ENCODE measurements at regions not wholly inside any gene's neighbourhood (a gene's known extent, or its start where the extent isn't known, plus 50 kb on each side); places are given as distances from the start of the nearest gene placed in this dataset.

DNA sequence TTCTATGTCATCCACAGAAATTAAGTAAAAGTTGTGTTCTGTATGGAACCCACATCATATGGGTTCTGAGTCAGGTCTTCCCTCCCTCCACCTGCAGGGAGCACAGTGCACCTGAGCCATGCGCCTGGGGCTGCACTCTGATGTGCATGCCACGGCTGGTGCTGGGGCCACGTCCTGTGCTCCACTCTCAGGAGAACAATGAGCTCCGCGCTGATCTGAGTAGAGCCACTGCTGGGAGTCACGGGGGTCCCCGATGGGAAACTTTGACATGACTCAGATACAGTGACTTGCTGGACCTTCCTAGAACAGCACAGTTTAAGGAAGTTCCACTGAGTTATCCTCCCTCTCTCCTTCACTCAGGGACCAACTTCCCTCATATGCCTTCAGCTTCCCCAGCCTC is 683.4 kb downstream of the TMEM121 start:
- DNase-seq (ENCODE audit: low read depth, low spot score) = no peak
- no peaks in the 10 kb centered on the region for H3K36me3 ChIP-seq (ENCODE audit: insufficient read depth, insufficient read length, low read length)
- no peaks in the 10 kb centered on the region; the same call in 1 of the 2 replicates for H3K9me3 ChIP-seq (ENCODE audit: insufficient read depth, low read length)
- H3K27me3 ChIP-seq (ENCODE audit: insufficient read depth, insufficient read length) = peaks cover 78% of the 10 kb centered on the region
- H3K9ac ChIP-seq (ENCODE audit: insufficient read length, low read depth) = no peak overlapping the region
- no peaks in the 10 kb centered on the region for H3K4me1 ChIP-seq (ENCODE audit: insufficient read depth, insufficient read length)
- TF ChIP-seq YY1 (IDR thresholded peaks at IDR 0.05; ENCODE audit: insufficient read depth, insufficient read length) (no peak), ZNF274 (IDR thresholded peaks at IDR 0.05; ENCODE audit: low read depth, low read length) (no peak), SUZ12 (IDR thresholded peaks at IDR 0.05; ENCODE audit: extremely low read depth, insufficient read depth, insufficient read length) (no peak)
- no peak overlapping the region for H3K4me3 ChIP-seq (ENCODE audit: insufficient read length, low read depth)

DNA sequence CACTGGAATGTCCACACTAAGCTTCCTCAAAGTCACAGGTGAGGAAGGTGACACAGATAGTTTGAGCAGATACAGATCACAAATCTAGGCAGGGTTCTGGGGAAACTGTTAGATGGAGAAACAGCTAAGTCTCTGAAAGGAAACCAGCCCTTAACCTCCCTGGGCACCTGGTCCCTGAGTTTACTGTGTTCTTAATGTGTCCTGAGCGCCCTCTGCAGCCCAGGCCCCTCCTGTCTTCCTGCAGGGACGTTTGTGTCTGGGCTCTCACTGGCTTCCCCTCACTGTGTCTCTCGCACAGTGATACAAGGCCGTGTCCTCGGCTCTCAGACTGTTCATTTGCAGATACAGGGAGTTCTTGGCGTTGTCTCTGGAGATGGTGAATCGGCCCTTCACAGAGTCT is 684.3 kb downstream of the TMEM121 start:
- no peaks in the 10 kb centered on the region; the same call in 1 of the 2 replicates for H3K9me3 ChIP-seq (ENCODE audit: insufficient read depth, low read length)
- no peak for DNase-seq (ENCODE audit: low read depth, low spot score)
- no peak overlapping the region for H3K9ac ChIP-seq (ENCODE audit: insufficient read length, low read depth)
- no peak overlapping the region for H3K4me3 ChIP-seq (ENCODE audit: insufficient read length, low read depth)
- H3K27me3 ChIP-seq (ENCODE audit: insufficient read depth, insufficient read length) = peaks cover 77% of the 10 kb centered on the region
- no peak for TF ChIP-seq SUZ12 (IDR thresholded peaks at IDR 0.05; ENCODE audit: extremely low read depth, insufficient read depth, insufficient read length)
- no peak for TF ChIP-seq YY1 (IDR thresholded peaks at IDR 0.05; ENCODE audit: insufficient read depth, insufficient read length)
- TF ChIP-seq ZNF274 (IDR thresholded peaks at IDR 0.05; ENCODE audit: low read depth, low read length) = no peak
- H3K36me3 ChIP-seq (ENCODE audit: insufficient read depth, insufficient read length, low read length) = no peaks in the 10 kb centered on the region
- H3K4me1 ChIP-seq (ENCODE audit: insufficient read depth, insufficient read length) = no peaks in the 10 kb centered on the region

DNA sequence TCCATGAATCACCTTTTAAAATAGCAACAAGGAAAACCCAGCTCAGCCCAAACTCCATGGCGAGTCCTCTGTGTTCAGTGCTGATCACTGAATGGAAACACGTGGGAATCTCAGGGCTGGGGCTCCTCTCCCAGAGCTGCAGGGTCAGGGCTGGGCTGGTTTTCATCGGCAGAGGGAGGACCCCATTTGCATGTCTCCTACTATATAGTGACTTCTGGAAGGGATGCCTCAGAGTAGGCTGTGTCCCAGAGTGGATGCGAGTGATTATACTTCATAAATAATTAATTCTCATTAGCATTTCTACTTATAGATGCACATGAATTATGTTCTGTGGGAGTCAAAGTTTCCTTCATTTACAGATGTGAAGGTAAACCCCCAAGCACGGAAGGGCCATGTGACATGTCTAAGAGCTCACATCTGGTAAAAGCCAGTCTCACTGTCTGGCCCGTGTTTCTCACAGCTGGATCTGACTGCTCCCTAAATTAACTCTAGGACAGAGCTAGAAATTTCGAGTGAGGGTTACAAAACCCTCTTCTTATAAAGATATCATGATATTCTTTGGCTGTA is 685.0 kb downstream of the TMEM121 start:
- no peak overlapping the region for H3K9ac ChIP-seq (ENCODE audit: insufficient read length, low read depth)
- peaks cover 76% of the 10 kb centered on the region for H3K27me3 ChIP-seq (ENCODE audit: insufficient read depth, insufficient read length)
- no peaks in the 10 kb centered on the region for H3K36me3 ChIP-seq (ENCODE audit: insufficient read depth, insufficient read length, low read length)
- H3K9me3 ChIP-seq (ENCODE audit: insufficient read depth, low read length) = no peaks in the 10 kb centered on the region; the same call in 1 of the 2 replicates
- TF ChIP-seq SUZ12 (IDR thresholded peaks at IDR 0.05; ENCODE audit: extremely low read depth, insufficient read depth, insufficient read length) (no peak), ZNF274 (IDR thresholded peaks at IDR 0.05; ENCODE audit: low read depth, low read length) (no peak), YY1 (IDR thresholded peaks at IDR 0.05; ENCODE audit: insufficient read depth, insufficient read length) (no peak)
- DNase-seq (ENCODE audit: low read depth, low spot score) = no peak
- no peak overlapping the region for H3K4me3 ChIP-seq (ENCODE audit: insufficient read length, low read depth)
- H3K4me1 ChIP-seq (ENCODE audit: insufficient read depth, insufficient read length) = no peaks in the 10 kb centered on the region

DNA sequence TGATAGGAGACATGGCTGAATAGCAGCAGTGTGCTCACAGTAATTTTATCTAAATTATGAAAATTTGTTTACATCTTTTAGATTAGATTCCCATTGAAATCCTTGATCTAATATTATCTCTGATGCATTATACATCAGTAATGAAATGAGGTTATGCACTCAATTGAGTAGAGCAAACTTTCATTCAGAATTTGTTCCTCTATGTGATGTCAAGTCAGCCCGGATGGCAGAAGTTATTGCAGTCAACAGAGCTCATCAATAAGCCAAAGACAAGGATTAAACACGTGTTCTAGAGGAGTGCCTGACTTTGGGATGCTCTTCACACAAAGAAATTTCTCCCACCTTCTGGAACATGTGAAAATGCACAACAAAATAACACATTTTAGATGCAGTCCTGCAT is 688.8 kb downstream of the TMEM121 start:
- no peaks in the 10 kb centered on the region for H3K4me1 ChIP-seq (ENCODE audit: insufficient read depth, insufficient read length)
- H3K36me3 ChIP-seq (ENCODE audit: insufficient read depth, insufficient read length, low read length) = no peaks in the 10 kb centered on the region
- peaks cover 75% of the 10 kb centered on the region for H3K27me3 ChIP-seq (ENCODE audit: insufficient read depth, insufficient read length)
- no peak overlapping the region for H3K4me3 ChIP-seq (ENCODE audit: insufficient read length, low read depth)
- no peak for DNase-seq (ENCODE audit: low read depth, low spot score)
- H3K9me3 ChIP-seq (ENCODE audit: insufficient read depth, low read length) = no peaks in the 10 kb centered on the region
- TF ChIP-seq ZNF274 (IDR thresholded peaks at IDR 0.05; ENCODE audit: low read depth, low read length) = no peak
- TF ChIP-seq YY1 (IDR thresholded peaks at IDR 0.05; ENCODE audit: insufficient read depth, insufficient read length) = no peak
- TF ChIP-seq SUZ12 (IDR thresholded peaks at IDR 0.05; ENCODE audit: extremely low read depth, insufficient read depth, insufficient read length) = no peak
- H3K9ac ChIP-seq (ENCODE audit: insufficient read length, low read depth) = no peak overlapping the region

DNA sequence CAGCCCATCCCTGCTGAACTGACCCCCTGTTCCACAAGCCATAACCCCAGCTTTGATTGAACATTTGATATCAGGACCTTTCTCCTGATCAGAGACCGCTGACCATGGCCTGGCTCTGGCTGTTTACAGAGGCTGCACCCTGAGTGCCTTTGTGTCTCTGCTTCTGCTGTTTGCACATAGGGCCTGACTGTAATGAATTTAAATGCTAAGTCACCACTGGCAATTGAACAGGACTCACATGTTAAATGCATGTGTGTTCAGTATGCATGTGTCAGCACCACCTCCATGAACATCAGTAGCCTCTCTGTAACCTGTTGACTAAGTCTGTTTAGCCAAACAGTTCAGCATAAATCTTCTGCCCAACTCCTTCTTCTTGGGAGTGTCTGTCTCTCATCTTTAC is 690.3 kb downstream of the TMEM121 start:
- no peaks in the 10 kb centered on the region for H3K9me3 ChIP-seq (ENCODE audit: insufficient read depth, low read length)
- no peaks in the 10 kb centered on the region for H3K4me1 ChIP-seq (ENCODE audit: insufficient read depth, insufficient read length)
- TF ChIP-seq ZNF274 (IDR thresholded peaks at IDR 0.05; ENCODE audit: low read depth, low read length) = no peak
- no peak for TF ChIP-seq YY1 (IDR thresholded peaks at IDR 0.05; ENCODE audit: insufficient read depth, insufficient read length)
- TF ChIP-seq SUZ12 (IDR thresholded peaks at IDR 0.05; ENCODE audit: extremely low read depth, insufficient read depth, insufficient read length) = no peak
- H3K4me3 ChIP-seq (ENCODE audit: insufficient read length, low read depth) = no peak overlapping the region
- H3K27me3 ChIP-seq (ENCODE audit: insufficient read depth, insufficient read length) = peaks cover 74% of the 10 kb centered on the region
- DNase-seq (ENCODE audit: low read depth, low spot score) = no peak
- H3K9ac ChIP-seq (ENCODE audit: insufficient read length, low read depth) = no peak overlapping the region
- H3K36me3 ChIP-seq (ENCODE audit: insufficient read depth, insufficient read length, low read length) = no peaks in the 10 kb centered on the region

DNA sequence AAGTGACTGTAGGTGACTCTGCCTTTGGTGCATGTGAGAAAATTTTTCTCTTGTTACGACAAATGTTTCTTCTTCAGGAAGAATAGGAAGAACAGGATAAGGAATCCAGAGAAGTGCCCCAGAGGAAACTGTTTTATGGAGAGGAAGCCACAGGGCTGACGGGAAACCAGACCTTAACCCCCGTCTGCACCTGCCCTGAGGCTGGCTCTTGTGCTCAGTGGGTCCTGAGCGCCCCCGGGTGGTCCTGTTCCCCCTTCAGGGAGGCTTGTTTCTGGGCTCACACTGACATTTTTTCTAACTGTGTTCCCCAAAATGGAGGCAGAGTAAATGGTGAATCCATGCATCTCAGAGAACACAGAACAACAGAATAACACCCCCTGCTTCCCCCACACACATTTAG is 691.8 kb downstream of the TMEM121 start:
- Histone ChIP-seq H3K4me3 (ENCODE audit: insufficient read length, low read depth) (no peak overlapping the region), H3K4me1 (ENCODE audit: insufficient read depth, insufficient read length) (no peaks in the 10 kb centered on the region), H3K27me3 (ENCODE audit: insufficient read depth, insufficient read length) (peaks cover 67% of the 10 kb centered on the region), H3K9ac (ENCODE audit: insufficient read length, low read depth) (no peak overlapping the region), H3K9me3 (ENCODE audit: insufficient read depth, low read length) (no peaks in the 10 kb centered on the region), H3K36me3 (ENCODE audit: insufficient read depth, insufficient read length, low read length) (no peaks in the 10 kb centered on the region)
- TF ChIP-seq YY1 (IDR thresholded peaks at IDR 0.05; ENCODE audit: insufficient read depth, insufficient read length) = no peak
- no peak for TF ChIP-seq ZNF274 (IDR thresholded peaks at IDR 0.05; ENCODE audit: low read depth, low read length)
- no peak for TF ChIP-seq SUZ12 (IDR thresholded peaks at IDR 0.05; ENCODE audit: extremely low read depth, insufficient read depth, insufficient read length)
- no peak for DNase-seq (ENCODE audit: low read depth, low spot score)

DNA sequence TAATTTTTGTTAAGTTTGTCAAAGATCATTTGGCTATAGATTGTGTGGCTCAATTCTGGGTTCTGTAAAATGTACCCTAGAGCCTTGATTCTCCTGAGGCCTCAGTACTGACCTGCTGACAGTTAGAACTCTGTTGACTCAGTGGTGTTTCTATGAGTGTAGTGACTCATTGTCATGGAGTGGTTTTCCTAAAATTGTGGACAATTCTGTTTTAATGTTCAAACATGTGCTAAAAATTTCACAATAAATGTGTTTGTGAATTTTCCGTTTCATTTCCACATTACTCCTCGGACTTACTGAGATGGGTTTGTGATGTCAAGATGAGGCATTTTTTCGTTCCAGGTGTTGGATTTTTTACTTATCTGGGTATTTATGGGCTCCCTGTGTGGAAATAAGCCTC is 695.9 kb downstream of the TMEM121 start:
- no peaks in the 10 kb centered on the region for H3K9me3 ChIP-seq (ENCODE audit: insufficient read depth, low read length)
- H3K4me3 ChIP-seq (ENCODE audit: insufficient read length, low read depth) = no peak overlapping the region
- H3K27me3 ChIP-seq (ENCODE audit: insufficient read depth, insufficient read length) = peaks cover 68% of the 10 kb centered on the region
- H3K4me1 ChIP-seq (ENCODE audit: insufficient read depth, insufficient read length) = no peaks in the 10 kb centered on the region
- no peak for DNase-seq (ENCODE audit: low read depth, low spot score)
- H3K9ac ChIP-seq (ENCODE audit: insufficient read length, low read depth) = no peak overlapping the region
- H3K36me3 ChIP-seq (ENCODE audit: insufficient read depth, insufficient read length, low read length) = no peaks in the 10 kb centered on the region
- TF ChIP-seq YY1 (IDR thresholded peaks at IDR 0.05; ENCODE audit: insufficient read depth, insufficient read length) = no peak
- no peak for TF ChIP-seq SUZ12 (IDR thresholded peaks at IDR 0.05; ENCODE audit: extremely low read depth, insufficient read depth, insufficient read length)
- no peak for TF ChIP-seq ZNF274 (IDR thresholded peaks at IDR 0.05; ENCODE audit: low read depth, low read length)

Data from NT2/D1 (cell line).